ENCODE measurements at regions not wholly inside any gene's neighbourhood (a gene's known extent, or its start where the extent isn't known, plus 50 kb on each side); places are given as distances from the start of the nearest gene placed in this dataset.

- TF ChIP-seq, protein P1, sequence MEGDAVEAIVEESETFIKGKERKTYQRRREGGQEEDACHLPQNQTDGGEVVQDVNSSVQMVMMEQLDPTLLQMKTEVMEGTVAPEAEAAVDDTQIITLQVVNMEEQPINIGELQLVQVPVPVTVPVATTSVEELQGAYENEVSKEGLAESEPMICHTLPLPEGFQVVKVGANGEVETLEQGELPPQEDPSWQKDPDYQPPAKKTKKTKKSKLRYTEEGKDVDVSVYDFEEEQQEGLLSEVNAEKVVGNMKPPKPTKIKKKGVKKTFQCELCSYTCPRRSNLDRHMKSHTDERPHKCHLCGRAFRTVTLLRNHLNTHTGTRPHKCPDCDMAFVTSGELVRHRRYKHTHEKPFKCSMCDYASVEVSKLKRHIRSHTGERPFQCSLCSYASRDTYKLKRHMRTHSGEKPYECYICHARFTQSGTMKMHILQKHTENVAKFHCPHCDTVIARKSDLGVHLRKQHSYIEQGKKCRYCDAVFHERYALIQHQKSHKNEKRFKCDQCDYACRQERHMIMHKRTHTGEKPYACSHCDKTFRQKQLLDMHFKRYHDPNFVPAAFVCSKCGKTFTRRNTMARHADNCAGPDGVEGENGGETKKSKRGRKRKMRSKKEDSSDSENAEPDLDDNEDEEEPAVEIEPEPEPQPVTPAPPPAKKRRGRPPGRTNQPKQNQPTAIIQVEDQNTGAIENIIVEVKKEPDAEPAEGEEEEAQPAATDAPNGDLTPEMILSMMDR (IDR thresholded peaks at IDR 0.05; ENCODE audit: low read depth, low read length, missing control alignments): no peak
- no peak overlapping the region for H3K27ac ChIP-seq
- H3K27me3 ChIP-seq (replicated peaks): no peaks in the 10 kb centered on the region
- in situ Hi-C loops (cut with HindIII; ENCODE audit: low pct_ligation_motif_present, low sequenced_read_pairs): no loop called here
- H3K36me3 ChIP-seq (replicated peaks): no peaks in the 10 kb centered on the region
- no peak overlapping the region for H3K4me3 ChIP-seq (ENCODE audit: low read depth, low read length)
- DNase-seq: no peak
These were observed 232.3 kb upstream of the CIBAR2 start for GRCh38 chr16:85344502-85345128.

DNA sequence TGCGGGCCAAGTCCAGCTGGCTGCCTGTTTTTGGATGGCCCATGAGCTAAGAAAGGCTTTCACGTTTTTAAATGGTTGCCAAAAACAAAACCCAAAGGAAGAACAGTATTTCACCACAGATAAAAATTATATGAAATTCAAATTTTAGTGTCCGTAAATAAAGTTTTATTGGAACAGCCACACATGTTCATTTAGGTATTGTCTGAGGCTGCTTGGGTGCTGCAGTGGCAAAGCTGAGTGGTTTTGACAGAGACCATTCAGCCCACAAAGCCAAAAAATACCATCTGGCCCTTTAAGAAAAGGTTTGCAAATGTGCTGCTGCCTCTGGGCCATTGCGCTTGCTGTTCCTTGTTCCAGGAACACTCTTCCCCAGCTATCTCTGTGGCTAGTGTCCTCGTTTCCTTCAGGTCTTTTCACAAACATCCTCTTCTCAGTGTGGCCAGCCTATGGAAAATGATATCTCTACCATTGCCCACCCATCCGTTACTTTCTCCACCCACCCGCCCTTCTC is 232.9 kb upstream of the CIBAR2 start:
- H3K27ac ChIP-seq: no peak overlapping the region
- in situ Hi-C loops (cut with HindIII; ENCODE audit: low pct_ligation_motif_present, low sequenced_read_pairs): no loop called here
- no peak for DNase-seq
- H3K27me3 ChIP-seq (replicated peaks): no peaks in the 10 kb centered on the region
- TF ChIP-seq, protein P1 (IDR thresholded peaks at IDR 0.05; ENCODE audit: low read depth, low read length, missing control alignments): no peak
- no peak overlapping the region for H3K4me3 ChIP-seq (ENCODE audit: low read depth, low read length)
- no peaks in the 10 kb centered on the region for H3K36me3 ChIP-seq (replicated peaks)

- no peak for DNase-seq
- Histone ChIP-seq H3K4me3 (ENCODE audit: low read depth, low read length) (no peak overlapping the region), H3K27me3 (replicated peaks) (no peaks in the 10 kb centered on the region), H3K36me3 (replicated peaks) (no peaks in the 10 kb centered on the region), H3K27ac (no peak overlapping the region)
- TF ChIP-seq, protein P1 (IDR thresholded peaks at IDR 0.05; ENCODE audit: low read depth, low read length, missing control alignments): no peak
- in situ Hi-C loops (cut with HindIII; ENCODE audit: low pct_ligation_motif_present, low sequenced_read_pairs): no loop called here
These were observed 234.3 kb upstream of the CIBAR2 start for GRCh38 chr16:85346404-85347212.

GRCh38 chr16:85347213-85347591 is 234.9 kb upstream of the CIBAR2 start:
- TF ChIP-seq, protein P1 (IDR thresholded peaks at IDR 0.05; ENCODE audit: low read depth, low read length, missing control alignments): peak; percentile 58
- in situ Hi-C loops (cut with HindIII; ENCODE audit: low pct_ligation_motif_present, low sequenced_read_pairs): no loop called here

DNA sequence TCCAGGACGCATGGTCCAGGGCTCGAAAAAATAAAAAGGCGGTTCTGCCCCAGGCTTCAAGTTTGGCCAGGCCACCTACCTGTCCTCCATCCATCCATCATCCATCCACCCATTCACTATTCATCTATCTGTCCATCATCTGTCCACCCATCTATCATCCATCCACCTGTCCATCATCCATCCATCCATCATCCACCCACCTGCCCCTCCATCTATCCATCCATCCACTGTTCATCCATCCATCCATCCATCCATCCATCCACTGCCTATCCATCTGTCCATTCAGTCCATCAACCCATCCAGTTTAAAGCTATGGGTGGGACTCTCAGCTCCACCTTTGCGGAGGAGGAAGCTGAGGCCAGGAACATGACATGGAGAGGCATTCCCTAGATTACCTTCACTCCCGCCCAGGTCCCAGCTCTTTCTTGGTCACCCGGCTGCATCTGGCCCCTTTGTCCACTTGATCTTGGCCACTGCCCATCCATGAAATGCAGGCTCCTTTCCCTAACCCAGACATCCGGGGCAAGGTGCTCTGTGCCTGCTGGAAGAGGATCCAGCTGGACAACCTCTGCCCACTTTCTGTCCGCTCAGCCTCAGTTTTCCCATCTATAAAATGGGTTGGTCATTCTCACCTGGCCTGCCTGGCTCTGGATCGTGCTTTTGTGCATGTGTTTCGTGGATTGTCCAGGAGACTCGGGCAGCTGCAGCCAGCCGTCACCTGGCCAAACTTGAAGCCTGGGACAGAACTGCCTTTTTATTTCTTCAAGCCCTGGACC is 236.0 kb upstream of the CIBAR2 start:
- TF ChIP-seq, protein P1 (IDR thresholded peaks at IDR 0.05; ENCODE audit: low read depth, low read length, missing control alignments): no peak
- no peaks in the 10 kb centered on the region for H3K36me3 ChIP-seq (replicated peaks)
- no peak overlapping the region for H3K4me3 ChIP-seq (ENCODE audit: low read depth, low read length)
- H3K27ac ChIP-seq: no peak overlapping the region
- DNase-seq: no peak
- no peaks in the 10 kb centered on the region for H3K27me3 ChIP-seq (replicated peaks)
- in situ Hi-C loops (cut with HindIII; ENCODE audit: low pct_ligation_motif_present, low sequenced_read_pairs): no loop called here

More at GRCh38 chr16:85347213-85347591, 234.9 kb upstream of the CIBAR2 start:
- no peaks in the 10 kb centered on the region for H3K36me3 ChIP-seq (replicated peaks)
- H3K27ac ChIP-seq: no peak overlapping the region
- no peak for DNase-seq
- no peaks in the 10 kb centered on the region for H3K27me3 ChIP-seq (replicated peaks)
- H3K4me3 ChIP-seq (ENCODE audit: low read depth, low read length): no peak overlapping the region
